ENCODE measurements at regions not wholly inside any gene's neighbourhood (a gene's known extent, or its start where the extent isn't known, plus 50 kb on each side); places are given as distances from the start of the nearest gene placed in this dataset.

DNA sequence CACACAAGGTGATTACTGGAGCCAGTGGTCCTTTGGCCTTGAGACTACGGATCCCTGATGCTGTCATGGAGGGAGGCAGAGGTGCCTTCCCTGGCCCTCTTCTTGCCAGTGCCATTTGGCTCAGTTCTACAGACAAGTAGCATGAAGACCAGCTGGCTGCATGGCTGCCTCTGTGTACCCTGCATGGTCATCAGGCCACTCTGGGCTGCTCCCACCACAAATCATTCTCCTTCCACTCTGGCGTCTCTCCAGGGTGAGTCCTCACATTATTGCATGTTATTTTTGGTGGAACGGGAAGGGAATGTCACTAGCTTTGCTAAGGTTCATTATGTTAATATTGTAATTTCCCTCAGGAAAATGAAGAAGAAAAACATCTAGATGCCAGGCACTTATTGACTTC, 229.8 kb downstream of the VAPA start:
- no peak for TF ChIP-seq POLR2AphosphoS5 (IDR thresholded peaks at IDR 0.05; ENCODE audit: low read depth, low read length)
- no TSS peak for BruUV-seq (replicated peaks)
- ChIA-PET CTCF (no interaction called here), POLR2A (interaction anchor here (0.6 kb wide), 1 partner anchor 672 kb away, joined by 8 read pairs; no protein-coding TSS in a partner anchor)
- Histone ChIP-seq H3K9me3 (ENCODE audit: control insufficient read depth, insufficient read depth, low read depth, low read length) (no peaks in the 10 kb centered on the region), H3K36me3 (ENCODE audit: control insufficient read depth, insufficient read depth, low read length) (no peaks in the 10 kb centered on the region), H3K4me1 (ENCODE audit: control insufficient read depth, insufficient read depth, low read length) (no peaks in the 10 kb centered on the region), H3K4me3 (ENCODE audit: low read depth in 2 of 2, low read length in 2 of 2) (no peak overlapping the region), H3K27me3 (ENCODE audit: control insufficient read depth, insufficient read depth, low read length) (0 out of 2 replicates have a peak, but pooled peaks cover 2% of the 10 kb centered on the region), H3K27ac (ENCODE audit: low read length) (no peak overlapping the region)
- ATAC-seq (no peak), DNase-seq (ENCODE audit: low read depth, low spot score) (no peak)
- intact Hi-C loops (cut with micrococcal nuclease; ENCODE audit: unreplicated experiment) (no loop called here), in situ Hi-C loops (cut with HindIII; ENCODE audit: low pct_unique_long_range_greater_than_20kb, low sequenced_read_pairs) (no loop called here)

DNA sequence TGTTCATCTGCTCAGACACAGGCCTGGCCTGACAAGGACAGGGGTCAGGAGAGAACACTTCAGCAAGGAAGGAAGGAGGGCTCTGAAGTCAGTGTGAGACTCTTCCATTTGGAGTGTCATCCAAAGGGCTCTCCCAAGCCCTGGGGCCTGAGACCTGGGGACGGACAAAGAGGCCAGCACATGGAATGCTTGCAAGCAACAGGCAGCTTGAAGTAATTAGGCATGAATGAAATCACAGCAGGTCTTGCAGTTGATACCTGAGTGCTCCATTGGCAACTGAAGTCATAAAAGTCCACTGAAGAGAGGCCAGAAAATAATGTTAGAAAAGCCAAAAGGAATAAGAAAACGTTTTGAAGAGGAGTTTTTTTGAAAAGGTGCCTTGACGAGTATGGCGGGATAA, 231.7 kb downstream of the VAPA start:
- Histone ChIP-seq H3K4me1 (ENCODE audit: control insufficient read depth, insufficient read depth, low read length) (no peaks in the 10 kb centered on the region), H3K27me3 (ENCODE audit: control insufficient read depth, insufficient read depth, low read length) (0 out of 2 replicates have a peak, but pooled peaks cover 2% of the 10 kb centered on the region), H3K9me3 (ENCODE audit: control insufficient read depth, insufficient read depth, low read depth, low read length) (no peaks in the 10 kb centered on the region), H3K4me3 (ENCODE audit: low read depth in 2 of 2, low read length in 2 of 2) (no peak overlapping the region), H3K36me3 (ENCODE audit: control insufficient read depth, insufficient read depth, low read length) (no peaks in the 10 kb centered on the region), H3K27ac (ENCODE audit: low read length) (no peak overlapping the region)
- no TSS peak for BruUV-seq (replicated peaks)
- DNase-seq (ENCODE audit: low read depth, low spot score) (no peak), ATAC-seq (no peak)
- TF ChIP-seq POLR2AphosphoS5 (IDR thresholded peaks at IDR 0.05; ENCODE audit: low read depth, low read length) (no peak), TCF7L2 (IDR thresholded peaks at IDR 0.05; ENCODE audit: low read depth, low read length) (no peak), SIN3A (IDR thresholded peaks at IDR 0.05; ENCODE audit: borderline replicate concordance, insufficient read depth, low read depth, low read length) (no peak)
- TF ChIP-seq, protein P1, sequence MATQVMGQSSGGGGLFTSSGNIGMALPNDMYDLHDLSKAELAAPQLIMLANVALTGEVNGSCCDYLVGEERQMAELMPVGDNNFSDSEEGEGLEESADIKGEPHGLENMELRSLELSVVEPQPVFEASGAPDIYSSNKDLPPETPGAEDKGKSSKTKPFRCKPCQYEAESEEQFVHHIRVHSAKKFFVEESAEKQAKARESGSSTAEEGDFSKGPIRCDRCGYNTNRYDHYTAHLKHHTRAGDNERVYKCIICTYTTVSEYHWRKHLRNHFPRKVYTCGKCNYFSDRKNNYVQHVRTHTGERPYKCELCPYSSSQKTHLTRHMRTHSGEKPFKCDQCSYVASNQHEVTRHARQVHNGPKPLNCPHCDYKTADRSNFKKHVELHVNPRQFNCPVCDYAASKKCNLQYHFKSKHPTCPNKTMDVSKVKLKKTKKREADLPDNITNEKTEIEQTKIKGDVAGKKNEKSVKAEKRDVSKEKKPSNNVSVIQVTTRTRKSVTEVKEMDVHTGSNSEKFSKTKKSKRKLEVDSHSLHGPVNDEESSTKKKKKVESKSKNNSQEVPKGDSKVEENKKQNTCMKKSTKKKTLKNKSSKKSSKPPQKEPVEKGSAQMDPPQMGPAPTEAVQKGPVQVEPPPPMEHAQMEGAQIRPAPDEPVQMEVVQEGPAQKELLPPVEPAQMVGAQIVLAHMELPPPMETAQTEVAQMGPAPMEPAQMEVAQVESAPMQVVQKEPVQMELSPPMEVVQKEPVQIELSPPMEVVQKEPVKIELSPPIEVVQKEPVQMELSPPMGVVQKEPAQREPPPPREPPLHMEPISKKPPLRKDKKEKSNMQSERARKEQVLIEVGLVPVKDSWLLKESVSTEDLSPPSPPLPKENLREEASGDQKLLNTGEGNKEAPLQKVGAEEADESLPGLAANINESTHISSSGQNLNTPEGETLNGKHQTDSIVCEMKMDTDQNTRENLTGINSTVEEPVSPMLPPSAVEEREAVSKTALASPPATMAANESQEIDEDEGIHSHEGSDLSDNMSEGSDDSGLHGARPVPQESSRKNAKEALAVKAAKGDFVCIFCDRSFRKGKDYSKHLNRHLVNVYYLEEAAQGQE (IDR thresholded peaks at IDR 0.05; ENCODE audit: insufficient read depth in 1 of 2, low read depth in 2 of 2, low read length in 1 of 2), result no peak
- TF ChIP-seq, protein P2, sequence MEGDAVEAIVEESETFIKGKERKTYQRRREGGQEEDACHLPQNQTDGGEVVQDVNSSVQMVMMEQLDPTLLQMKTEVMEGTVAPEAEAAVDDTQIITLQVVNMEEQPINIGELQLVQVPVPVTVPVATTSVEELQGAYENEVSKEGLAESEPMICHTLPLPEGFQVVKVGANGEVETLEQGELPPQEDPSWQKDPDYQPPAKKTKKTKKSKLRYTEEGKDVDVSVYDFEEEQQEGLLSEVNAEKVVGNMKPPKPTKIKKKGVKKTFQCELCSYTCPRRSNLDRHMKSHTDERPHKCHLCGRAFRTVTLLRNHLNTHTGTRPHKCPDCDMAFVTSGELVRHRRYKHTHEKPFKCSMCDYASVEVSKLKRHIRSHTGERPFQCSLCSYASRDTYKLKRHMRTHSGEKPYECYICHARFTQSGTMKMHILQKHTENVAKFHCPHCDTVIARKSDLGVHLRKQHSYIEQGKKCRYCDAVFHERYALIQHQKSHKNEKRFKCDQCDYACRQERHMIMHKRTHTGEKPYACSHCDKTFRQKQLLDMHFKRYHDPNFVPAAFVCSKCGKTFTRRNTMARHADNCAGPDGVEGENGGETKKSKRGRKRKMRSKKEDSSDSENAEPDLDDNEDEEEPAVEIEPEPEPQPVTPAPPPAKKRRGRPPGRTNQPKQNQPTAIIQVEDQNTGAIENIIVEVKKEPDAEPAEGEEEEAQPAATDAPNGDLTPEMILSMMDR (IDR thresholded peaks at IDR 0.05), result no peak
- CTCF ChIA-PET, result no interaction called here
- intact Hi-C loops (cut with micrococcal nuclease; ENCODE audit: unreplicated experiment), result no loop called here
- in situ Hi-C loops (cut with HindIII; ENCODE audit: low pct_unique_long_range_greater_than_20kb, low sequenced_read_pairs), result no loop called here
- POLR2A ChIA-PET, result no interaction called here

DNA sequence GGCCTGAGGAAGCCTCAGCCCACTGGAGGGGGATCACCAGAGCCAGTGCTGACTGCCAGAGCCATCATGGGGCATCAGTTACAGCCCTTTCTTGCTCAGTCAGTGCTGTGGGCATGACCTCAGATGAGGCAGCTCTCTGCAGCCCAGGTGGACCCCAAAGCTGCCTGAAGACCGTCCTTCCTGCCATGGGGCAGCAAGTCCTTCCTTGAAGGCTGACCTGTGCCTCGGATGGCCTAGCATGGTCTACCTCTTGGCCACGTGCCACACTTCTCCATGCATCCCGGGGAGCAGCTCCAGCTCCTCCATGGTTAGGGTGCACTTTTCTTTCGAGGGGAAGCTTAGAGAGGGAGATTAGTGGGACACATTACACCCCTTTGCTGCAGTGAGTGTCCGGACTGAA, 233.4 kb downstream of the VAPA start:
- Histone ChIP-seq H3K36me3 (ENCODE audit: control insufficient read depth, insufficient read depth, low read length) (no peaks in the 10 kb centered on the region), H3K4me3 (ENCODE audit: low read depth in 2 of 2, low read length in 2 of 2) (no peak overlapping the region), H3K4me1 (ENCODE audit: control insufficient read depth, insufficient read depth, low read length) (no peaks in the 10 kb centered on the region), H3K9me3 (ENCODE audit: control insufficient read depth, insufficient read depth, low read depth, low read length) (no peaks in the 10 kb centered on the region), H3K27me3 (ENCODE audit: control insufficient read depth, insufficient read depth, low read length) (no peaks in the 10 kb centered on the region; the same call in 1 of the 2 replicates), H3K27ac (ENCODE audit: low read length) (no peak overlapping the region)
- in situ Hi-C loops (cut with HindIII; ENCODE audit: low pct_unique_long_range_greater_than_20kb, low sequenced_read_pairs) (no loop called here), intact Hi-C loops (cut with micrococcal nuclease; ENCODE audit: unreplicated experiment) (no loop called here)
- ChIA-PET CTCF (no interaction called here), POLR2A (no interaction called here)
- no peak for TF ChIP-seq TCF7L2 (IDR thresholded peaks at IDR 0.05; ENCODE audit: low read depth, low read length)
- TF ChIP-seq, protein P2 (IDR thresholded peaks at IDR 0.05), result no peak
- TF ChIP-seq POLR2AphosphoS5 (IDR thresholded peaks at IDR 0.05; ENCODE audit: low read depth, low read length), result no peak
- TF ChIP-seq SIN3A (IDR thresholded peaks at IDR 0.05; ENCODE audit: borderline replicate concordance, insufficient read depth, low read depth, low read length), result no peak
- TF ChIP-seq, protein P1 (IDR thresholded peaks at IDR 0.05; ENCODE audit: insufficient read depth in 1 of 2, low read depth in 2 of 2, low read length in 1 of 2), result no peak
- no TSS peak for BruUV-seq (replicated peaks)
- ATAC-seq (no peak), DNase-seq (ENCODE audit: low read depth, low spot score) (no peak)

All from Panc1 (cell line).